HG03432 (cell line): ENCODE measurements at regions not wholly inside any gene's neighbourhood (a gene's known extent, or its start where the extent isn't known, plus 50 kb on each side); places are given as distances from the start of the nearest gene placed in this dataset.
A peak's percentile ranks its signal among the peaks of the same experiment; 100 is the strongest.
"Not testable (repeated sequence)": the region's sequence is repeated elsewhere in the genome, so short reads cannot be mapped to it uniquely, and the experiment has no call there.

Experiments used
- ATAC-seq: cut with Tn5 transposase; IDR thresholded peaks from one replicate; pipeline ENCODE4 v1.9.1; 2021; ENCODE audit warnings: mild to moderate bottlenecking, moderate library complexity; ENCODE audit not compliant: unreplicated experiment

DNA sequence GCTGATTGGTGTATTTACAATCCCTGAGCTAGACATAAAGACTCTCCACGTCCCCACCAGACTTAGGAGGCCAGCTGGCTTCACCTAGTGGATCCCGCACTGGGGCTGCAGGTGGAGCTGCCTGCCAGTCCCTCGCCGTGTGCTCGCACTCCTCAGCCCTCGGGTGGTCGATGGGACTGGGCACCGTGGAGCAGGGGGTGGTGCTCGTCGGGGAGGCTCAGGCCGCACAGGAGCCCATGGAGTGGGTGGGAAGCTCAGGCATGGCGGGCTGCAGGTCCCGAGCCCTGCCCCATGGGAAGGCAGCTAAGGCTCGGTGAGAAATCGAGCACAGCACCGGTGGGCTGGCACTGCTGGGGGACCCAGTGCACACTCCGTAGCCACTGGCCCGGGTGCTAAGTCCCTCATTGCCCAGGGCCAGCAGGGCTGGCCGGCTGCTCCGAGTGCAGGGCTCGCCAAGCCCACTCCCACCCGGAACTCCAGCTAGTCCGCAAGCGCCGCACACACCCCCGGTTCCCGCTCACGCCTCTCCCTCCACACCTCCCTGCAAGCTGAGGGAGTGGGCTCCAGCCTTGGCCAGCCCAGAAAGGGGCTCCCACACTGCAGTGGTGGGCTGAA, 1441.2 kb upstream of the ACVR2A start:
- ATAC-seq: not testable (repeated sequence)

DNA sequence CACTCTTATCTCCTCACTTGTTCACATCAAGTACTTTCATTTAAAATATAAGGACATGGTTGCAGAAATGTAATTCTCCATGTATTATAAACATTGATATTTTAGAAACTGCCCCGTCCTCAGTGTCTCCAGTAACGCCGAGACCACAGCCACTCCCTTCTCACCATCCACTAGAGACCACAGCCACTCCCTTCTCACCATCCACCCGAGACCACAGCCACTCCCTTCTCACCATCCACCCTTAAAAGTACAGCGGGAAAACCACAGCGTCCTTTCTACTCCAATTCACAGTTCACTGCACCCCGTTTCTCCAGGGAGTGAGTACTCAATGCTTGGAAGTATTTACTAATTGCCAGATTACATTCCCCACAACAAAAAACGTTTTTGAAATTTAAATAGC, 1452.2 kb upstream of the ACVR2A start:
- ATAC-seq: no peak

DNA sequence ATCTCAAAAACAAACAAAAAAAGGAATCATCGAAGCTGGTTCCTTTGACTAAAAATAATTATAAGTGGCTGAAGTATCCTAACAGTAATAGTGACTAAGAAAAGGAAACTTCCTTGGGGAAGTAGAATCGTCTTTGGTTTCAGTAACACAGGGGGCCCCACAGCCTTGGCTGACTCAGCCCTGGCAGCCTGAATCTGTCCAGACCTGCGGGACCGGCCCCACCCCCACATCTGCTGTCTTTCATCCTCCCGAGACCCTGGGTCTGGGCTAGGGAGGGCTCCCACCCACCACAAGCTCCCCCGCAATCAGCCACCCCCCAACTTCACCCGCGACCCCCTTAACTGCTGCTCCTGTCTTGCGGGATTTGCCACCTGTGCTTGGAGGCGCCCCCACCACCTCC, 1452.6 kb upstream of the ACVR2A start:
- ATAC-seq: no peak

DNA sequence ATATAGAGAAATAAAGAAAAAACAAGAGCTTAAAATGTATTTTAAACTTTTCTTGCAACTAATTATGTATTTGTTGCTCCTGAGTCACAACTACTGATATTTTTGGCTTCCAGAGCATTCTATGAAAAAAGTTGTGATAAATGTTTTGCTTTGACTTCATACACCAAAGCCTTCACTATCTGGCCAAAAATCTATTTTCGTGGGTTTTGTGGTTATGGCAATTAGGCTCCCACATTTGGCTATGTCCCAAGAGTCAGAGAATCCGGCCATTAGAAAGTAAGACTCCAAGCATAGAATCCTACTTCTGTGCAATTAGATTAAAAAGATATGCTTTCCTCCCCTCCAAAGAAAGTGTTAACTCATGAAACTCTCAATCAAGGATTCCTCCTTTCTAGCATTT, 1456.1 kb upstream of the ACVR2A start:
- no peak for ATAC-seq

DNA sequence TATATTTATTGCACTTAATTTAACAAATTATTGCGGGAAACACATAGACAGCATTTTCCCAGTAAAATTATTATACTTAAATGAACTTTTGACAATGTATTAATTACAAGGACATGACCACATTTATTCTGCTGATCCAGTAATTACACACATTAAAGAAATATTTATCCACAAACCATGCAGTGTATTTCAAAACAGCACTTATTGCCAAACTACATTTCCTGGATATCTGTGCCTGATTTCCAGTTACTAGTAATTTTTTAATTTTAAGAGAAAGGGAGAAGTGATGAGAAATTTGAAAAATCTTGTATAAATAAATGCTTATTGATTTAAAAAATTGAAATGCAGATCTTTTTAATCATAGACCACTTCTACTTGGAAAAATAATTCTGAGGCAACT, 1458.7 kb upstream of the ACVR2A start:
- no peak for ATAC-seq

DNA sequence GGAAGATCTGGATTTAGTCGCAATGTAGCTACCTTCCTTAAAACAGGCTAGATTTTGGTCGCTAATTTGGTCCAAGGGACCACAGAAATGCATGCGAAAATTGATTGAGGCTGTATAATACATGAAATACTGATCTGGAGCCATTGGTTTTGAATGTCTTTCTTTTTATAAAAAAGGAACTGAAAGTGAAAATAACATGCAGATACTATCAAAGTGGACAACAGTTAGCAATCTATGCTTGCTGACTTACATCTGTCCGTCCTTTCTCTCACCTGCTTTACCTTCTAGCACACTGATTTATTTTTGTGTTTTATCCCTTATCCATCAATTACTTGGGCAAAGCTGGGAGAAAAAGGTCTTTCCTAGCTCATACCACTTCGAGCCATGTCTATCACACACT, 1459.8 kb upstream of the ACVR2A start:
- peak; percentile 68 for ATAC-seq

DNA sequence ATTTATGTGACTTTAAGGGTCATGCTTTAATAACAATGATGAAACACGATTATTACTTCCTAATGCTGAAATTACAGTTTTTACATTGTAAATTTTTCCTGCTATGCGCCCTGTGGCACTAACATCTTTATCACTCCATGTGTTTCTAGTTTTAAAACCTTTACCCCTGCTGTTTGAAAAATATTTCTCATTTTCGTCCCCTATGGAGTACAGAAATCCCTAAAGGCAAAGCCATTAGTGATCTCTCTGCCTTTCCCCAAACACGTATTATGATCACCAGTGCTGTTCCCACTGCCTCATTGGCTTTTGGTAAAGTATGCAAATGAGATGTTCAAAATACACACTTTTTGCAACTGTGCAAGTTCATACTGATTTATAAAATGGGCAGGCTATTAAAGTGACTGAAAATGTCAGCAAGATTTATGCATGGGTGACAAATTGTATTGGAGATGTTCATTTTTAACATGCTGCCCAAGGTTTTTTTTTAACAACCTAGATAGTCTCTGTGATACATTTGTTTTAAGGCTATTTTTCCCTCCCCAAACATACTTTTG, 1468.2 kb upstream of the ACVR2A start:
- no peak for ATAC-seq

DNA sequence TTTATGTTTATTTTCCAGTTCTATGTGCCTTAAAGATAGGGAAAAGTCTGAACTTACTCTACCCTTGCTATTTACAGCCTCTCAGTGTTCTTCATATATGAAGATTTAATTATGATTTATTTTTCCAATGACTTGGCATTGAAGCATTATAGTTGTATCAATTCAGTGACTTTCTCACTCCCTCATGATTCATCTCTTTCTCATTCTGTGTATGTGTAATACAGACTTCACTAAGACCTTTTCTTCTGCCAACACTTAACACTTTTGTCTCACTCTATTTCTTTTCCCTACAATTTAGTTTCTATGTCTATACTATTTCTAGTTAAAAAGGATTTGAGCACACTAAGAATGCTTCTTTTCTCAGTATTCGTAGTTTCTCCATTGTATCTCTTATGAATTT, 1470.3 kb upstream of the ACVR2A start:
- ATAC-seq: no peak

DNA sequence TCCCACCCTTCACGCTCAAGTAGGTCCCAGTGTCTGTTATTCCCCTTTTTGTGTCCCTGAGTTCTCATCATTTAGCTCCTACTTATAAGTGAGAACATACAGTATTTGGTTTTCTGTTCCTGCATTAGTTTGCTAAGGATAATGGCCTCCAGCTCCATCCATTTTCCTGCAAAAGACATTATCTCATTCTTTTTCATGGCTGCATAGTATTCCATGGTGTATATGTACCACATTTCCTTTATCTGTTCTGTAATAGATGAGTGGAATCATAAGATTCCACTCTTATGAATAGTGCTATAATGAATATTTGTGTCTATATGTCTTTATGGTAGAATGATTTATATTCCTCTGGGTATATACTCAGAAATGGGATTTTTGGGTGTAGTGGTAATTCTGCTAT, 1473.5 kb upstream of the ACVR2A start:
- not testable (repeated sequence) for ATAC-seq

DNA sequence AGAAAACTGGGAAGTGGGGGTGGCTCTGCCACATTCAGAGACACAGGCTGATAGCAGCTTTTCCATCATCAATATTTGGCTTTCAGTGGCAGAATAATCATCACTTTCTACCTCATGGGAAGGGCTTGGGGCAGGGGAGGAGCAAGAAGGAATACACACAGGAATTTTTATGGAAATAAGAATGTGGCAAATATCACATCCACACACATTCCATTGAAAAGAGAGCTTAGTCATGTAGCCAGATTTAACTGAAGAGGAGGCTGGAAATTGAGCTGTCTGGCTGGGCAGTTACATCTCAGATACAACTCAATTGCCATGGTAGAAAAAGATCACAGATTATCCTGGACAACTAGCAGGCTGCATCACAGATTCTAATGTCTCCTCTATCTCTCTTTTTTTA, 1474.0 kb upstream of the ACVR2A start:
- no peak for ATAC-seq

DNA sequence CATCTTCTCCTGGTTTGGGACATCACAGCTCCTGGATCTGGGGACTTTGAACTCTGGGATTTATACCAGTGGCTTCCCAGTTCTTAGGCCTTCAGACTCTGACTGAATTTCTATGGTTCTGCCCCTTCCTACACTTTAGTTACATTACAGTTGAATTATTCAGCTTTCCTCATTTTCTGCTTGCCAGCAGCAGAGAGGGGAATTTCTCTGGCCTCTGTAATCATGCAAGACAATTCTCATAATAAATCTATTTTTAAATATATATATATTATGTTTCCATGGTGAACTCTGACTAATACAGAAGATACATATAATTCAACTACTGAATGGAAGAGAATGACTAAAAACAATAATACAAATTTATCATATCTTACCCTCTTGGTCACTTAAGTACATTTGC, 1478.6 kb upstream of the ACVR2A start:
- ATAC-seq: no peak

DNA sequence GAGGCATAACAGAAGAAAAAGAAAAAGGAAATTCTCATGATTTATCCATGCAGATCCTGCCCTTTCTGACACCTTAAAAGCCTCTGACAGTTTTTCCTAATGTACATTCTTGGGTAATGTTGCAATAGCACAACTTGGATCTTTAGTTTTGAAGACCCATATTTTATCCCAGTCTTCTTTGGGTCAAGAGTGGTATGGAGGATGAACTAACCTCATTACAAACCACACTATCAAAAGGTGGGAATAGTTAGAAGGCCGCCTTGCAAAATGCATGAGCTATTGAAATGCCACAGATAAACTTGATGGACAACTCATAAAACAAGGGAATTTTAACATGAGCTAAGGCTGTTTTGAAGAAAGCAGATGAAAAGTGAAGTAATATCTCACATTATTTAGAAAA, 1479.8 kb upstream of the ACVR2A start:
- ATAC-seq: no peak

DNA sequence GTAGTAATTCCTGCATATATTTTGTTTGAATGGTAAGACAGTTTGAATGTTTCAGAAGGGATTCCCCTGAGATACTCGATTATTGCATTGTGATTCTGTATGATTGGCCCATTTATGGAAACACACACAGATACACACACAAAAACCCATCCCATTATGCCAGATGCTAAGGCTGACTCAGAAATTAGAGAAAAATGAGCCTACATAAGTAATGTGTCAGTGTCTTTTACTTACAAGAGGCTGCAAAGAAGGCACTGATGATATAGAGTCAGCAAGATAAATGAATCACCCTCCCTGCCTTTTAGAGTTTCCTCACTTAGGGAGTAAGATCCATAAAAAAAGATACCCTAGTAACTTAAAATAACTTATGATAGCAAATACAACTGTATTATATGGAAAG, 1481.1 kb upstream of the ACVR2A start:
- no peak for ATAC-seq

DNA sequence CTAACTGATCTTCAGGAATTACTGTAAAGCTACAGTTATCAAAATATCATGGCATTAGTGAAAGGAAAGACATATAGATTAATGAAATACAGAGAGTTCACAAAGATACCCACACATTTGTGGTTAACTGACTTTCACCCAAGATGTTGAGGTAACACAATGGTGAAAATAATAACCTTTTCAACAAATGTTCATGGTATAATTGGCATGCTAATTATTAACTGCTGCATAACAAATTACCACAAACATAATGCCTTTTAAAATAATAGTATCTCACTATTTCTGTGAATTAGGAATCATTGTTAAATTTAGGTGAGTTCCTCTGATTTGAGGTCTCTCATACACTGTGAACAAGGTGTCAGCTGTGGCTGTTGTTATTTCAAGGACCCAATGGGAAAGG, 1493.1 kb upstream of the ACVR2A start:
- no peak for ATAC-seq

DNA sequence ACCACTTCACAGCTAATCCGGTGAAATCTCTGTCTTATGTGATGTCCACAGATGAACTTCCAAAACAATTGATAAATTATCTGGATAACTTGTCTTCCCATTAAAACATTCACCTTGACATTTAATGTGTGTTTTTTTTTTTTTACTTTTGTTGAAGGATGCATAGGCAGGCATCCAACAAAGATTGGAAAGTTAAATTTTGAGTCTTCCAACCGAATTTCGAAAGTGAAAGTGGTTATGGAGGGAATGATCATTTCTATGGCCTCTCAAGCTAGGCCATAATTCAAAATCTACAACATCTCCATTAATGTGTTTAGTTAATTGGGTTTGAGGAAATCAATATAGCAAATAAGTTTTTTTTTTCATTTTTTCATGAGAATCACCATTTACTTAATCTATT, 1495.5 kb upstream of the ACVR2A start:
- no peak for ATAC-seq

DNA sequence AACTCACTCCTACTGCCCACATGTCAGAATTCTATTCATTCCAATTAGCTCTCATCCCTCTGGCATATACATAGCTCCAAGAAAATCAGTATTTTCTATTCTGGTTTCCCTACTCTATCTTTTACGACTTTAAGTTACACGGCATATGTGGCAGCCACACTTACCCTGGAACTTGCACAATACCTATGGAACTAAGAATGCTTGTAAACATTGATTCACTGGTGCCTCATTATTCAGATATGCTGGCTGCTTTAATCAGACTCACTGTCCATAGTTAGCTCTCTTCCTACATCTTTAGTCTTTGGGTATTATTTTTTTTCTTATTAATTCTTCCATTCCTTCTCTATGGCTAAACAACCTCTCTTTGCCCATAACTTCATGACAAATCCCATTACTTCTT, 1519.9 kb upstream of the ACVR2A start:
- no peak for ATAC-seq

DNA sequence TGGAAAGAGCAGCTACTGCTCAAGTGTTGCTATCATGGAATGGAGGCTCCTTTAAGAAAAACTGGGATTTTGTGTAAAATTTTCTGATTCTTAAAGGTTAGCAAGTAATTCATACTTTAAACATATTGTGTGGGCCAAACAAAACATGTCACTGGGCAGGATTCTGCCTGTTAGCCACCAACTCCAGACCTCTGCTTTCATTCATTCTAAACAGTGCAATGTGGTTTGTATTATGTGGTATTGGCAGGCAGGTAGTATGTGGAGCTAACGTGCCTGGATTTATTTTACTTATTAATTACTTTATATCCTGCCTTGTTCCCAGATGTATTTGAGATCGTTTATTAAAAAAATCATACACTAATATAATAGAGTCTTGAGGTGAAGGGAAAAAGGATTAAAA, 1521.3 kb upstream of the ACVR2A start:
- no peak for ATAC-seq

DNA sequence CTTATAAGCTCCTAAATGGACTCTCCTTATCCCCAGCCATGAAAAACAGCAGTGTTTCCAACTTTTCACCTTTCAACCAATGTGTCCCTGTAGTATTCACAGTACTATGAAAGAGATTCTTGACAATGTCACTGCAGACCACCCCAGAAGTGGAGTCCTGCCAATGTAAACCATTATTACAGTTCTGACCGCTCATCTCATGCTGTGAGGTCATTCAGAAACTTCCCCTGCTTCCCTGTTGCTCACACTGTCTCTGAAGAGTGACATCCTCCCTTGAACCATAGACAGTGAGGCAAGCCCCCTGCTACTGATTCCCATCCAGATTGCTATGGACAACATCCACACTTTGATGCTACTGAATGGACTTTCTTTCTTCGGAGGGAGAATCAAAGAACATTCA, 1523.7 kb upstream of the ACVR2A start:
- ATAC-seq: no peak

DNA sequence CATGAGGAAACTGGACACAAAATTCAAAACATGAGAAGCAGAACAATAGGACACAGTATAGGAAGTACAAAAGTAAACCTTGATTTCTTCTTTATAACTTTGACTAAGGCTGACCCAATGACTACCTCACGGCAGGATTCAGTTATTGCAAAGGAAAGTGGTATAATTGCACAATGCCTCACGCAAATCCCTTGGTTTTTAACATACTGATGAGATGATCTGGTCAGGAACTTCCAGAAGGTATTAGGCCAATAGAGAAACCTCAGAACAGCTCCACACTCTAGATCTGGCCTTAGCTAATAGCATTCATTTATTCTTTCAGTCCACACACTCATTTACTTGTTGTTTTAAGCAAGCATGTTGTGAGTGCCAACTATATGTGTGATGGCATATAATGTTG, 1526.9 kb upstream of the ACVR2A start:
- ATAC-seq: no peak

DNA sequence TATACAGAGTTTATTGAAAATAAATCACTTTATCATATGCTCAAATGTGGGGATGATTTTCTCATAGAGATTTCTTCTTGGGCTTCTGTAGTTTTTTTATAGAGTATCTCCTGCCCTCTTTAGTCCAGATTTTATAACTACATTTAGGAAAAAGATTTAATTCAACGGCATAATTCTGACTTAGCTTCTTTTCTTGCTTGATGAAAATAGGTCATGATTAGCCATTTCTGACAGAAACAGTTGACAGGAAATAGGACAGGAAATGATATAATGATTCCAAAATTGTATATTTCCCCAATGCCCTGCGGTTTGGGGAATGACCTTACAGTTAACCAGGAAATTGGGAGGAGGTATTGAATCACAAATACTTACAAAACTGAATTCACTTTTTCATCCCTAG, 1531.9 kb upstream of the ACVR2A start:
- ATAC-seq: no peak

DNA sequence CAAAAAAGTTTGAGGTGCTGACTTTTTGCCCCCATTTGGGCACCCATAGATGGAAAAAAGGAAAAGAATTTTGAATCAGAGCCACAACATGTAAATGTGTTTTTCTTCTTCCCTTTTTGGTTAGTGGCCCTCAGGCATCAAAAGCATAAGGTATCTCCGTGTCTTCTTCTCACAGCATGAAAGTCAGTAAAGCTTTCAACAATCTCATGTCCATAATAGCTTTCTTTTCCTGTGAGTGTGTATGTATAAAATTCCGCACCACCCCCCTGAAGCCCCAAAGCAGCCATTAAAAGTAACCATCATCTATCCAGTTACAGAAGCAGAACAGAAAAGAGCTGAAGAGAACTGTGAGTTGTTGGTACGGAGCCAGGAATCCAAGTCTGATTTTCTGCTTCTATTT, 1539.7 kb upstream of the ACVR2A start:
- no peak for ATAC-seq

DNA sequence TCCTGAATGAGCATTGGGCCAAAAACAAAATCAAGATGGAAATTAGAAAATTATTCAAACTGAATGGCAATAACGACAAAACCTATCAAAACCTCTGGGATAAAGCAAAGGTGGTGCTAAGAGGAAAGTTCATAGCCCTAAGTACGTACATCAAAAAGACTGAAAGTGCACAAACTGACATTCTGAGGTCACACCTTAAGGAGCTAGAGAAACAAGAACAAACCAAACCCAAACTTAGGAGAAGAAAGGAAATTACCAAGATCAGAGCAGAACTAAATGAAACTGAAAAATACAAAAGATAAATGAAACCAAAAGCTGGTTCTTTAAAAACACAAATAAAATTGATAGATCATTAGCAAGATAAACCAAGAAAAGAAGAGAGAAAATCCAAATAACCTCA, 1543.5 kb upstream of the ACVR2A start:
- ATAC-seq: no peak

DNA sequence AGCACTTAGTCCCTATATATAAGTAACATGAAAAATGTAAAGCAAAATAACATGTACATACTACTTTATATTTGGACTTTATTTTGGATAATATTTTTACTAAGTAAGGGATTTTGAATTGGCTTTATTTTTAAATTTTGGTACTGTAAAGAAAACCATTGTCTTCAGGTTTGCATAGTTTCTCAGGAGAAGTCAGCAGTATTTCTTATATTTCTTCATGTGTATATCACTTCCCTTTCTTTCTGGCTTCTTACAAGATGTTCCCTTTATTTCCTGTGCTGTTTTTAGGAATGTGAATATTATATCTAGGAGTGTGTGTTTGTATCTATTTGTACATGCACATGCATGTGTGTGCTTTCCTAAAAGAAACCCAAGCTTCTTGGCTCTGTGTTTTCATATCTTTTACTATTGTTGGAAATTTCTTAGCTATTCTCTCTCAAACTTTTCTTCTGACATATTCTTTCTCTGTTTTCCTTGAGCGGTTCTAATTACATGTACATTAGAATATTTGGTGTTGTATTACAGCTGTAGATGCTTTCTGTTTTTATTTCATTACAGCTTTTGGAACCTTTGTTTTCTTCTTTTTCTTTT, 1549.7 kb upstream of the ACVR2A start:
- no peak for ATAC-seq
